Activated T-cell treated with anti-CD3 and anti-CD28 coated beads, Interleukin-2, amount 50 U/mL, for 48 hours (primary cell): ENCODE measurements at regions not wholly inside any gene's neighbourhood (a gene's known extent, or its start where the extent isn't known, plus 50 kb on each side); places are given as distances from the start of the nearest gene placed in this dataset.
"Not testable (repeated sequence)": the region's sequence is repeated elsewhere in the genome, so short reads cannot be mapped to it uniquely, and the experiment has no call there.

Experiments
- DNase-seq, 2 experiments: peaks; one replicate each; pipeline ENCODE4 v3.0.0-alpha.2; 2020

- DNase-seq, result no peak
Measured at GRCh38 chr7:24138343-24138742, 145.6 kb upstream of the NPY start.

GRCh38 chr7:24140001-24140400 lies 144.0 kb upstream of the NPY start:
- no peak for DNase-seq

- no peak for DNase-seq
Measured at GRCh38 chr7:24141874-24142509, 142.0 kb upstream of the NPY start.

- DNase-seq, result no peak
Measured at GRCh38 chr7:24143547-24143946, 140.4 kb upstream of the NPY start.

DNA sequence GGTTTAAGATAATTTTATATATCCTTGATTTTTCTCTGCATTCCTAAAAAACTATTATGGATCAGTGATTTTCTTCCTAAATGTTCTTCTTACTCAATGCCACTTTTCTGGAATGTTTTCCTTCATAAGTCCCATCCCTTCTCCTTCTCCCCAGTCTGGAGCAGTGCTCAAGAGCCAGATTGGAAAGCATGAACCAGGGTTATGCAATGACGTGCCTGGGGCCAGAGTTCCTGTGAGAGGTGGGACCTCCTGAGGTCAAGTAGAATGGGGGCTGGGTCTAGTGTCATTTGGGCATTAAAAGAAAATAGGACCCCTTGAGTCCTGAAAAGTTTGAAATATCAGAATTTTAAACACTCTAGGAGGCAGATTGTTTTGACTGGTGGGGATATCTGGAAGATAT lies 132.0 kb upstream of the NPY start:
- no peak for DNase-seq

DNA sequence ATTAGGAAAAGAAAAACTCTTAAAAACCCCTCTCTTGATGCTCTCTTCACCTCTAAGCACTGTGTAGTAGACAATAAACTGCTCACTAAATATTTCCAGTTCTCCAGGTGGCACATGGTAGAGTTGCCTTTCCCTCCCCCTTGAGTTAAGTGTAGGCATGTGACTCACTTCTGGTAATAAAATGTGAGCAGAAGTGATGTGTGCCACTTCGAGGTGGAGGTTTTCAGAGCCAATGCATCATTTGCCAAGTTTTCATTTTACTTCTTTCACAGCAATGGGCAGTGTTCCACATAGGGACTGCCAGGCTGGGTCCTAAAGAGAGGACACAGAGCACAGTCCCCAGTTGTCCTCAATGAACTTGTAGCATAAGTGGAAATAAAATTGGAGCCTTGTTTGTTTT lies 131.6 kb upstream of the NPY start:
- DNase-seq, result no peak

DNA sequence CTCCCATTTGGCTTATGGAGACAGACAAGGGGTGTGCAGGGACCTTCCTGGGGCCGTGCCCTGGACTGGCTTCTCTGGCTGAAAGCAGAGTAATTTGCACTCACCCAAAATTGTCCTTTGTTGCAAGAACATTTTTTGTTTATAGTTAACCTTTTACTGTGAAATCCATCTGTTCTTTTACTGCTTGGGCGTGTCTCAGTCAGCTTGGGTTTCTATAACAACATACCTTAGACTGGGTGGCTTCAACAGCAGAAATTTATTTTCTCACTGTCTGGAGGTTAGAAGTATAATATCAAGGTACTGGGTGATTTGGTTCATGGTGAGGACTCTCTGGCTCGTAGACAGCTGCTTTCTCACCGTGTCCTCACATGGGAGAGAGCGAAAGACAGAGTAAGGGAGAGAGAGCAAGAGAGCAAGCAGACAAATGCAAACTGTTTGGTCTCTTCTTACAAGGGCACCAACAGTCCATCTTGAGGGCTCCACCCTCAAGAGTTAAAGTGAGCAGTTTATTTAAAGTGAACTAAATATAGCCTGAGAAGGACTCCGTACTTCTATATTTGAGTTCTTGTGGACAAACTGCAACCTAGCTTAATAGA lies 131.0 kb upstream of the NPY start:
- DNase-seq, result no peak

GRCh38 chr7:24157666-24158065 lies 126.3 kb upstream of the NPY start:
- DNase-seq, result no peak

- DNase-seq, result no peak
Measured at GRCh38 chr7:24158975-24159374, 125.0 kb upstream of the NPY start.

GRCh38 chr7:24164401-24164800 lies 119.6 kb upstream of the NPY start:
- no peak for DNase-seq

DNA sequence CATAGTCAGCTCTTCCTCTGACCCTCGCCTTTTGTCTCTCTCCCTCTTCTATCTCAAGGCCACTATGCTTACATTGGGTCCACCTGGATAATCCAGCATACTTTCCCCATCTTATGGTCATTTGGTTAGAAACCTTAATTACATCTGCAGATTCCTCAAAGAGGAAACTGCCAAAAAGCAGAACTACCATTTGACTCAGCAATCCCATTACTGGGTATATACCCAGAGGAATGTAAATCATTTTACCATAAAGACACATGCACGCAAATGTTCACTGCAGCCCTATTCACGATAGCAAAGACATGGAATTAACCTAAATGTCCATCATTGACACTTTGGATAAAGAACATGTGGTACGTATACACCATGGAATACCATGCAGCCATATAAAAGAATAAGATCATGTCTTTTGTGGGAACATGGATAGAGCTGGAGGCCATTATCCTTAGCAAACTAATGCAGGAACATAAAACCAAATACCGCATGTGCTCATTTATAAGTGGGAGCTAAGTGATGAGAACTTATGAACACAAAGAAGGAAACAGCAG lies 114.8 kb upstream of the NPY start:
- no peak for DNase-seq

- not testable (repeated sequence) for DNase-seq
Measured at GRCh38 chr7:24171951-24172350, 112.0 kb upstream of the NPY start.

DNA sequence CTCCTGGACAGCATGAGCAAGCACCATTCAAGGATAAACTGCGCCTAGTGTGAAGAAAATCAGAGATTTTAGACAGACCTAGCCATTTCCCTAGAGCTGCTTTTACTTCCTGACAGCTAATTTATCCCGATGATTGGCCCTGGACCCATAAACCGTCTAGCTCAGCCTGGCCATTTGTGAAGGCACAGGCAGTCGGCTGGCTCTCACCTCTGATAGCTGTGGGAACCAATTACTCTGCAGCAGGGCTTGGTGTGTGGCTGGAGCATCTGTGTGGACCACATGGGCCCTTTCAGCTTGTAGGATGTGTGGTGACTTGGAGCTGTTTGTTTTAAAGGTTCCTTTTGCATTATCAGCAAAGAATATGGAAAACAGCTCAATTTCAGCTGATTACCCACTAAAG lies 111.1 kb upstream of the NPY start:
- DNase-seq, result no peak

GRCh38 chr7:24175603-24176002 lies 108.4 kb upstream of the NPY start:
- no peak for DNase-seq

GRCh38 chr7:24178811-24179570 lies 105.0 kb upstream of the NPY start:
- no peak for DNase-seq

GRCh38 chr7:24191362-24191761 lies 92.6 kb upstream of the NPY start:
- DNase-seq, result no peak

DNA sequence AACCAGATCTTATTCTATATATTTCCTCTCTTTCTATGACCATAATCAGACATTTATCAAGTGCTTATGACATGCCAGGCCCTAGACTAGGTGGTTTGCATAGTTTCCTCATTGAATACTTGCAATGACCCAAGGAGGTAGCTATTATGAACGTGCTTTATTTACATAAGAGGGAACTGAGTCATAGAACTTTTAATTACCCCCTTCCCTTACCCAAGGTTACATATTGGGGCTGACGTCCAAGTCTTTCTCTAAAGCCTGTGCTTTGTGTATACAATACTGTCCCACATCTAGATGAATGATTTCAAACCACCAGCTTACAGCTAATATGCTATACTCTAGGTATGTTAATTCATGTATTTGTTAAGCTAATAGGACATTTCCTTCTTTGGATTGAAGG lies 91.9 kb upstream of the NPY start:
- no peak for DNase-seq

DNA sequence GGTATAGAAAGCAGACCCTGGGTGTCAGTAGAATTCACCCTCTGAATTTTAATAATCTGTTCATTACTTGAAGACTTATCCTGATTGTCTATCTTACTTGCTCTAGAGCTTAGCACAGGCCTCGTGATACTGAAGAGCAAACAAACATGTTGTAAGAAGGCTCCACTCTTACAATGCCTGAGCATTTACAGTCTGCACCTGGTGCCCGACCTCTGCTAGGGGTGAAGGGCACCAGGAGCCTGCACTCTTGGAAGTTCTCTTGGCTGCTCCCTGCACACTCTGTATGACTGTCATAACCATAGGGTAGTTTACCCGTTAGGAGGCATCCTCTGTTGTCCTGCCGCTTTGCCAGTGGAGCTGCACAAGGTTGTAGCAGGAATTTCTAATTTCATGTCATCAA lies 91.3 kb upstream of the NPY start:
- no peak for DNase-seq

DNA sequence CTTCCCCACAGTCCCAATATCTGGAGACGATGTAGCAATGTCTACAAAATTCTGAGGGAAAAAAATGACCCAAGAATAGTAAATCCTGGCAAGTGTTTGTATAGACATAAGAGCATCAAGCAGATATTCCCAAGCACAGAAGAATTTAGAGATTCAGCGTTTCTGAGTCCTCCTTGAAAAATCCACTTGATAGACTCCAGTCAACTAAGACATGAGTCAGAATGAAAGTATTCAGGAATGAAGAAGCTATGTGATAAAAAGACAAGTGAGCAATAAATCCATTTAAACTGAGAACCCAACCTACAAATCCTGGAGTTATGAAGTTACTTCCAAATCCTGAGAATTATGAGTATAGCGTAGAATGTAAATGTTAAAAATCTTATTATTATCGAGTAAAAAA lies 86.1 kb upstream of the NPY start:
- no peak for DNase-seq

GRCh38 chr7:24199978-24200377 lies 84.0 kb upstream of the NPY start:
- DNase-seq, result no peak

DNA sequence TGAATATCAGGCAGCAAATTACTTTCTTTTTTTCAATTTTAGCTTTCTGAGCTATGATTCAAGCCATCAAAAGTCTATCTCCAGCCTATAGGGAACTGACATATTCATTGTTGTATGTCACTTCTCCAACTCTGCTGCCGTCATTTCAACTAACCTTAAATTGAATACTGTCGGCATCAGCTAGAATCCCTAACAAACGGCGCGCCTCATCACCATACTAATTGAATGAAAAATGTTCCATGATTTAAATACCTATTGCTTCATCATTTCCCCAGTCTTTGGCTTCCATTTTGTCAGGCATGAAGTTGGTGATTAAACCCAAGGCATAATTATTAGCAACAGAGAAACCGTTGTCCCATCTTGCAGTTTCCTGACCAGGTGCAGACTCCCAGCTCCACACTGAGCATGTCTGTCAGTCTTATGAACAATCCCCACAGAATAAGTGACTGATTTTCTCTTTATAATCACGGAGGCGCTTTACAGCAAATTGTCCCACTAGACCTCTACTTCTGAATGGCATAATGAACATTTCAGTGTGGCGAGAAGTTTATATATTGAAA lies 83.5 kb upstream of the NPY start:
- no peak for DNase-seq

- DNase-seq, result no peak
Measured at GRCh38 chr7:24201226-24201625, 82.8 kb upstream of the NPY start.

DNA sequence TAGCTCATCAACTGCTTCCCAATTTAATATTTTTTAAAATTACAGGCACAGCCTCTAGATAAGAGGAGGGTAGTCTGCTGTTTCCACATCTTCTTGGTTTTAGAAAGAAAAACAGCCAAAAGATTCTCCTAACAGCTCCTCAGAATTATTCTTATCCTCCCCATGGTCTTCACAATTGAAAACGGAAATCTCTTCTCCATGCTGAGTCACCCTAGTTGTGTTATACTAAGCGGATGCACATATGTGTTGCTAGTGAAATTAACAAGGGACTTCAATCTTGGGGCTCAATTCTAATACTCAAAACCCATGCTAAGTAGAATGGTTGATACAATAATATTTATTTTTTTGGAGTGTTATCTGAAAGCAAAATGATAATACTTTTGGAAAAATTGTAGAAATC lies 71.9 kb upstream of the NPY start:
- no peak for DNase-seq

GRCh38 chr7:24213311-24213710 lies 70.7 kb upstream of the NPY start:
- DNase-seq, result no peak
